ENCODE measurements at regions not wholly inside any gene's neighbourhood (a gene's known extent, or its start where the extent isn't known, plus 50 kb on each side); places are given as distances from the start of the nearest gene placed in this dataset.
A peak's percentile ranks its signal among the peaks of the same experiment; 100 is the strongest.
"Not testable (repeated sequence)": the region's sequence is repeated elsewhere in the genome, so short reads cannot be mapped to it uniquely, and the experiment has no call there.

GRCh38 chr4:173753408-173753807 lies 223.4 kb upstream of the HAND2 start:
- DNase-seq = no peak

- DNase-seq = peak; percentile 71
Measured at GRCh38 chr4:173752610-173753230, 222.7 kb upstream of the HAND2 start.

- DNase-seq = peak; percentile 31
Measured at GRCh38 chr4:173748353-173748752, 218.3 kb upstream of the HAND2 start.

GRCh38 chr4:173747537-173748257 lies 217.7 kb upstream of the HAND2 start:
- no peak for DNase-seq

GRCh38 chr4:173746424-173746823 lies 216.4 kb upstream of the HAND2 start:
- no peak for DNase-seq

GRCh38 chr4:173745765-173746164 lies 215.7 kb upstream of the HAND2 start:
- DNase-seq = no peak

GRCh38 chr4:173736840-173737239 lies 206.8 kb upstream of the HAND2 start:
- no peak for DNase-seq

- no peak for DNase-seq
Measured at GRCh38 chr4:173735585-173735984, 205.6 kb upstream of the HAND2 start.

- DNase-seq = no peak
Measured at GRCh38 chr4:173735049-173735448, 205.0 kb upstream of the HAND2 start.

- no peak for DNase-seq
Measured at GRCh38 chr4:173731257-173731656, 201.2 kb upstream of the HAND2 start.

- DNase-seq = no peak
Measured at GRCh38 chr4:173722075-173722474, 192.0 kb upstream of the HAND2 start.

- not testable (repeated sequence) for DNase-seq
Measured at GRCh38 chr4:173718504-173718903, 188.5 kb upstream of the HAND2 start.

GRCh38 chr4:173717581-173717980 lies 187.6 kb upstream of the HAND2 start:
- DNase-seq = no peak

GRCh38 chr4:173714456-173714855 lies 184.4 kb upstream of the HAND2 start:
- DNase-seq = no peak

- DNase-seq = no peak
Measured at GRCh38 chr4:173713026-173713425, 183.0 kb upstream of the HAND2 start.

GRCh38 chr4:173707658-173708419 lies 177.8 kb upstream of the HAND2 start:
- DNase-seq = no peak

GRCh38 chr4:173704201-173704600 lies 174.2 kb upstream of the HAND2 start:
- no peak for DNase-seq

- no peak for DNase-seq
Measured at GRCh38 chr4:173703021-173703420, 173.0 kb upstream of the HAND2 start.

GRCh38 chr4:173700650-173701049 lies 170.6 kb upstream of the HAND2 start:
- DNase-seq = peak; percentile 86

GRCh38 chr4:173699841-173700475 lies 169.9 kb upstream of the HAND2 start:
- DNase-seq = no peak

GRCh38 chr4:173698557-173699262 lies 168.7 kb upstream of the HAND2 start:
- DNase-seq = no peak

GRCh38 chr4:173697840-173698239 lies 167.8 kb upstream of the HAND2 start:
- DNase-seq = no peak

GRCh38 chr4:173696551-173696950 lies 166.5 kb upstream of the HAND2 start:
- no peak for DNase-seq
